ENCODE measurements at regions not wholly inside any gene's neighbourhood (a gene's known extent, or its start where the extent isn't known, plus 50 kb on each side); places are given as distances from the start of the nearest gene placed in this dataset.

- no peak overlapping the region for H3K4me3 ChIP-seq
- CTCF ChIA-PET (ENCODE audit: low intra/inter-chr PET ratio), result no interaction called here
- no peaks in the 10 kb centered on the region for H4K20me1 ChIP-seq (replicated peaks; ENCODE audit: control insufficient read depth, insufficient read depth, low read length)
- in situ Hi-C loops (cut with MboI) (no loop called here), intact Hi-C loops (cut with micrococcal nuclease) (no loop called here)
- WGBS (ENCODE audit: insufficient coverage, low coverage, missing lambda C conversion rate), result 0% methylated on average over 5 of the region's 5 CpGs
- TF ChIP-seq MXI1 (IDR thresholded peaks at IDR 0.05; ENCODE audit: low read depth, low read length), result no peak
- no peak for TF ChIP-seq RB1 (IDR thresholded peaks at IDR 0.05; ENCODE audit: low read depth)
- no peak for TF ChIP-seq HMBOX1 (IDR thresholded peaks at IDR 0.05)
- TF ChIP-seq SMAD4 (CRISPR knock-in tag; conservative IDR thresholded peaks at IDR 0.05), result no peak
- TF ChIP-seq TAL1 (IDR thresholded peaks at IDR 0.05), result no peak
- no peak for TF ChIP-seq SMARCC2 (IDR thresholded peaks at IDR 0.05; ENCODE audit: low read depth)
- no peak for TF ChIP-seq PKNOX1 (IDR thresholded peaks at IDR 0.05)
- TF ChIP-seq SLC30A9 (CRISPR knock-in tag; IDR thresholded peaks at IDR 0.05), result no peak
- TF ChIP-seq PML (IDR thresholded peaks at IDR 0.05; ENCODE audit: low read length), result no peak
- no peaks in the 10 kb centered on the region for H3K4me1 ChIP-seq (replicated peaks in 1 of 2; ENCODE audit: control insufficient read depth in 2 of 2, insufficient read depth in 2 of 2, low read length in 2 of 2)
- H3K9me1 ChIP-seq (ENCODE audit: control insufficient read depth, insufficient read depth, low read length), result no peaks in the 10 kb centered on the region
- H3K79me2 ChIP-seq (ENCODE audit: control insufficient read depth, insufficient read depth, low read length), result no peaks in the 10 kb centered on the region
- DNase-seq (ENCODE audit: extremely low read depth in 1 of 4, low spot score in 3 of 4) (no peak), FAIRE-seq (no peak), ATAC-seq (no peak)
- H3K4me2 ChIP-seq (ENCODE audit: insufficient read depth, low read length), result no peak overlapping the region
- no peaks in the 10 kb centered on the region for H3K9me3 ChIP-seq (replicated peaks; ENCODE audit: control insufficient read depth, insufficient read depth, low read depth, low read length)
- no peaks in the 10 kb centered on the region for H3K36me3 ChIP-seq (ENCODE audit: control insufficient read depth, insufficient read depth, low read length)
- no peak overlapping the region for H3K27ac ChIP-seq (ENCODE audit: extremely low read depth, low read depth, low read length)
- POLR2A ChIA-PET, result no interaction called here
- BruUV-seq (replicated peaks), result no TSS peak
- H2AFZ ChIP-seq (ENCODE audit: low read depth, low read length), result no peak overlapping the region
- H3K9ac ChIP-seq (ENCODE audit: insufficient read depth in 1 of 2, low read depth in 2 of 2, low read length in 2 of 2), result no peak overlapping the region
- H3K27me3 ChIP-seq (ENCODE audit: control insufficient read depth in 2 of 2, insufficient read depth in 2 of 2, low read length in 2 of 2), result peaks cover 0 to 13% of the 10 kb centered on the region in 2 experiments; a peak in 2 of 5 replicates
Observed at GRCh38 chr13:110045919-110046318, 259.5 kb upstream of the IRS2 start.
